ENCODE measurements at regions not wholly inside any gene's neighbourhood (a gene's known extent, or its start where the extent isn't known, plus 50 kb on each side); places are given as distances from the start of the nearest gene placed in this dataset.

DNA sequence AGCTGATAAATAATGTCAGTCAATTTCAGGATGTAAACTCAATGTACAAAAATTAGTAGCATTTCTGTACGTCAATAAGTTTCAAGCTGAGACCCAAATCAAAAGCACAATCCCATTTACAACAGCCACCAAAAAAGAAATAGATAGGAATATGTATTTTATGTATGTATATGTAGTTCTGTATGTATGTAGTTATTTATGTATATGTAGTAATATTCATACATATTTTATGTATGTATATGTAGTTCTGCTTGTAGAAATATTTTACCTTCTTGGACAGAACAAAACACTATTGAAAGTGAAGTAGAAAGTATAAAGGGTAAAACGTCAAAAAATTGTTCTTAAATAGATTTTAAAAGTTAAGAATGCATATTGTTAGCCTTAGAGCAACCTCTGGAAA is 591.0 kb upstream of the SETBP1 start:
- Mint-ChIP-seq H3K4me3 (no peak overlapping the region), H3K27ac (no peak overlapping the region), H3K4me1 (no peaks in the 10 kb centered on the region), H3K36me3 (no peaks in the 10 kb centered on the region), H3K27me3 (ENCODE audit: low read depth in 2 of 2) (peaks cover 5 to 13% of the 10 kb centered on the region in 2 donors), H3K9me3 (no peaks in the 10 kb centered on the region)
- ATAC-seq = no peak
- Histone ChIP-seq H3K27me3 (ENCODE audit: control insufficient read depth, insufficient read depth, low read length) (no peaks in the 10 kb centered on the region), H3K4me1 (ENCODE audit: control insufficient read depth, insufficient read depth, low read length) (no peaks in the 10 kb centered on the region), H3K36me3 (ENCODE audit: control insufficient read depth, insufficient read depth, low read length) (no peaks in the 10 kb centered on the region), H3K27ac (ENCODE audit: low read length) (no peak overlapping the region), H3K9me3 (ENCODE audit: control insufficient read depth, insufficient read depth, low read length) (no peaks in the 10 kb centered on the region), H3K4me3 (ENCODE audit: low read length) (no peak overlapping the region)
- 71% methylated on average over 1 of the region's 2 CpGs for whole genome bisulfite sequencing (ENCODE audit: insufficient coverage)
- TF ChIP-seq, protein P1, sequence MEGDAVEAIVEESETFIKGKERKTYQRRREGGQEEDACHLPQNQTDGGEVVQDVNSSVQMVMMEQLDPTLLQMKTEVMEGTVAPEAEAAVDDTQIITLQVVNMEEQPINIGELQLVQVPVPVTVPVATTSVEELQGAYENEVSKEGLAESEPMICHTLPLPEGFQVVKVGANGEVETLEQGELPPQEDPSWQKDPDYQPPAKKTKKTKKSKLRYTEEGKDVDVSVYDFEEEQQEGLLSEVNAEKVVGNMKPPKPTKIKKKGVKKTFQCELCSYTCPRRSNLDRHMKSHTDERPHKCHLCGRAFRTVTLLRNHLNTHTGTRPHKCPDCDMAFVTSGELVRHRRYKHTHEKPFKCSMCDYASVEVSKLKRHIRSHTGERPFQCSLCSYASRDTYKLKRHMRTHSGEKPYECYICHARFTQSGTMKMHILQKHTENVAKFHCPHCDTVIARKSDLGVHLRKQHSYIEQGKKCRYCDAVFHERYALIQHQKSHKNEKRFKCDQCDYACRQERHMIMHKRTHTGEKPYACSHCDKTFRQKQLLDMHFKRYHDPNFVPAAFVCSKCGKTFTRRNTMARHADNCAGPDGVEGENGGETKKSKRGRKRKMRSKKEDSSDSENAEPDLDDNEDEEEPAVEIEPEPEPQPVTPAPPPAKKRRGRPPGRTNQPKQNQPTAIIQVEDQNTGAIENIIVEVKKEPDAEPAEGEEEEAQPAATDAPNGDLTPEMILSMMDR (IDR thresholded peaks at IDR 0.05) = no peak
- no peak for DNase-seq
- intact Hi-C loops (cut with micrococcal nuclease) = no loop called here

DNA sequence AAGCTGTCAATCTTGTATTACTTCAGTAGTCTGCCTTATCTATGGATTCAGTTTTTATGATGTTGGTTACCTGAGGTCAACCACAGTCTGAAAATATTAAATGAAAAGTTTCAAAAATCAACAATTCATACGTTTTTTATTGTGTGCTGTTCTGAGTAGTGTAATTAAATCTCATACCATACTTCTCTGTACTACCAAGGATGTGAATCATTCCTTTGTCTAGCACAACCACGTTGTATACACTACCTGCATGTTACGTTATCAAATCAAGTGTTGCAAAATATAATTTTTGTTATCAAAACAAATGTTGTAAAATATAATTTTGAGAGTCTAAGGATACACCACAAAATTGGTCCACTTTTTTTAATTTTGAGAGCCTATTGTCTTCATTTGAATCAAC is 590.2 kb upstream of the SETBP1 start:
- DNase-seq = no peak
- Mint-ChIP-seq H3K27me3 (ENCODE audit: low read depth in 2 of 2) (peaks cover 9 to 15% of the 10 kb centered on the region in 2 donors), H3K36me3 (peaks cover 5% of the 10 kb centered on the region), H3K9me3 (peaks cover 2 to 3% of the 10 kb centered on the region in 2 donors), H3K27ac (no peak overlapping the region), H3K4me3 (no peak overlapping the region), H3K4me1 (peaks cover 0 to 5% of the 10 kb centered on the region in 2 donors)
- no peaks in the 10 kb centered on the region for H3K36me3 ChIP-seq (ENCODE audit: control insufficient read depth, insufficient read depth, low read length)
- intact Hi-C loops (cut with micrococcal nuclease) = no loop called here
- H3K4me1 ChIP-seq (ENCODE audit: control insufficient read depth, insufficient read depth, low read length) = no peaks in the 10 kb centered on the region
- H3K9me3 ChIP-seq (ENCODE audit: control insufficient read depth, insufficient read depth, low read length) = no peaks in the 10 kb centered on the region
- no peaks in the 10 kb centered on the region for H3K27me3 ChIP-seq (ENCODE audit: control insufficient read depth, insufficient read depth, low read length)
- no peak overlapping the region for H3K27ac ChIP-seq (ENCODE audit: low read length)
- ATAC-seq = no peak
- TF ChIP-seq, protein P1 (IDR thresholded peaks at IDR 0.05) = no peak
- WGBS (ENCODE audit: insufficient coverage) = no CpG with 5 or more reads among the region's 3 CpGs
- no peak overlapping the region for H3K4me3 ChIP-seq (ENCODE audit: low read length)

DNA sequence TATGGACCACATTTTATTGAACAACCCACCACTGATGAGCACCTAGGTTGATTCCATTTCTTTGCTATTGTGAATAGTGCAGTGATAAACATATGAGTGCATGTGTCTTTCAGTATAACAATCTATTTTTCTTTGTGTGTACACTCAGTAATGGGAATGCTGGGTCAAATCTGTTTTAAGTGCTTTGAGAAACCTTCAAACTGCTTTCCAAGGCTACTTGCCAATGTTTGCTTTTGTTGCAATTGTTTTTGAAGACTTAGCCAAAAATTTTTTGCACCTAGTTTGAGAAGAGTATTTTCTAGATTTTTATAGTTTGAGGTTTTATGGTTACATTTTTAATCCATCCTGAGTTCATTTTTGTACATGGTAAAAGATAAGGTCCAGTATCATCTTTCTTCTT is 587.4 kb upstream of the SETBP1 start:
- ATAC-seq (no peak), DNase-seq (no peak)
- intact Hi-C loops (cut with micrococcal nuclease) = no loop called here
- no peak overlapping the region for H3K27ac Mint-ChIP-seq
- TF ChIP-seq, protein P1 (IDR thresholded peaks at IDR 0.05) = no peak
- no peaks in the 10 kb centered on the region for H3K27me3 ChIP-seq (ENCODE audit: control insufficient read depth, insufficient read depth, low read length)
- peaks cover 6% of the 10 kb centered on the region in 2 donors for H3K4me1 Mint-ChIP-seq
- peaks cover 8% of the 10 kb centered on the region for H3K36me3 Mint-ChIP-seq
- H3K27ac ChIP-seq (ENCODE audit: low read length) = no peak overlapping the region
- H3K9me3 Mint-ChIP-seq = peaks cover 3 to 4% of the 10 kb centered on the region in 2 donors
- peaks cover 8 to 11% of the 10 kb centered on the region in 2 donors for H3K27me3 Mint-ChIP-seq (ENCODE audit: low read depth in 2 of 2)
- H3K9me3 ChIP-seq (ENCODE audit: control insufficient read depth, insufficient read depth, low read length) = no peaks in the 10 kb centered on the region
- no peaks in the 10 kb centered on the region for H3K4me1 ChIP-seq (ENCODE audit: control insufficient read depth, insufficient read depth, low read length)
- no peaks in the 10 kb centered on the region for H3K36me3 ChIP-seq (ENCODE audit: control insufficient read depth, insufficient read depth, low read length)
- H3K4me3 ChIP-seq (ENCODE audit: low read length) = no peak overlapping the region
- H3K4me3 Mint-ChIP-seq = no peak overlapping the region

GRCh38 chr18:44096016-44096415 is 584.7 kb upstream of the SETBP1 start:
- no peak overlapping the region for H3K4me3 Mint-ChIP-seq
- Histone ChIP-seq H3K27me3 (ENCODE audit: control insufficient read depth, insufficient read depth, low read length) (no peaks in the 10 kb centered on the region), H3K9me3 (ENCODE audit: control insufficient read depth, insufficient read depth, low read length) (no peaks in the 10 kb centered on the region), H3K4me1 (ENCODE audit: control insufficient read depth, insufficient read depth, low read length) (no peaks in the 10 kb centered on the region), H3K36me3 (ENCODE audit: control insufficient read depth, insufficient read depth, low read length) (no peaks in the 10 kb centered on the region), H3K27ac (ENCODE audit: low read length) (no peak overlapping the region), H3K4me3 (ENCODE audit: low read length) (no peak overlapping the region)
- TF ChIP-seq, protein P1 (IDR thresholded peaks at IDR 0.05) = no peak
- peaks cover 3 to 4% of the 10 kb centered on the region in 2 donors for H3K9me3 Mint-ChIP-seq
- peaks cover 8 to 9% of the 10 kb centered on the region in 2 donors for H3K27me3 Mint-ChIP-seq (ENCODE audit: low read depth in 2 of 2)
- intact Hi-C loops (cut with micrococcal nuclease) = no loop called here
- ATAC-seq = no peak
- DNase-seq = no peak
- H3K36me3 Mint-ChIP-seq = peaks cover 8% of the 10 kb centered on the region
- H3K4me1 Mint-ChIP-seq = peaks cover 6% of the 10 kb centered on the region in 2 donors
- no peak overlapping the region for H3K27ac Mint-ChIP-seq

Data from natural killer cell (primary cell).